Tibial nerve (tissue), 4 donors: ENCODE measurements at regions not wholly inside any gene's neighbourhood (a gene's known extent, or its start where the extent isn't known, plus 50 kb on each side); places are given as distances from the start of the nearest gene placed in this dataset.

ENCODE experiments used
- CTCF ChIP-seq, 5 experiments: fragments of 200-600 bp in 3 of 5; fragments of 450-650 bp in 2 of 5; sonication (generic) in 3 of 5; IDR thresholded peaks; one replicate each; pipeline ENCODE4 v1.5.1; 2016 to 2019; ENCODE audit warnings: antibody characterized with exemption in 5 of 5, mild to moderate bottlenecking in 3 of 5, moderate library complexity in 2 of 5
- EP300 ChIP-seq, 2 donors: sonication (generic); formaldehyde crosslinking; IDR thresholded peaks; one replicate each; pipeline ENCODE4 v1.6.1; 2017; ENCODE audit warnings: antibody characterized with exemption in 2 of 2, mild to moderate bottlenecking in 1 of 2
- POLR2A ChIP-seq, 2 donors: fragments of 450-650 bp; IDR thresholded peaks; one replicate each; pipeline ENCODE4 v1.6.1; 2017; ENCODE audit warnings: antibody characterized with exemption in 2 of 2, mild to moderate bottlenecking in 2 of 2, moderate library complexity in 2 of 2

GRCh38 chr13:47000165-47000564 is 103.3 kb upstream of the HTR2A start:
- TF ChIP-seq CTCF (IDR thresholded peaks at IDR 0.05) (no peak), POLR2A (IDR thresholded peaks at IDR 0.05) (no peak), EP300 (IDR thresholded peaks at IDR 0.05) (no peak)
